ENCODE measurements at regions not wholly inside any gene's neighbourhood (a gene's known extent, or its start where the extent isn't known, plus 50 kb on each side); places are given as distances from the start of the nearest gene placed in this dataset.

DNA sequence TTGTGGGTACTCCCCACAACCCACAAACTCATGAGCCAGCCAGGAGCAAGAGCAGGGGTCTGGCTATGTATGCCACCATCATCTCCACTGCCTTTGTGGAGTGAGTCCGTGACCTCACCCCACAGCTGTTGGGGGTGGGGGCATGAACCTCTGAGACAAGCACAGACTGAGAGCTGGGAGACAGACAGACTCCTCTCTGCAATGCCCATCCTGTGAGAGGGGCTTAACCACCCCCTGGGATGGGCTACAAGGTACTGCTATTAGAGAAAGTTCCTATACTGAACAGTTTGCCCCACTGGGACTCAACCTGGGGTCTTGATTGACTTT lies 84.5 kb downstream of the PITPNM2 start:
- Histone ChIP-seq H3K4me3 (replicated peaks; ENCODE audit: low read depth, low read length) (no peak overlapping the region), H3K27me3 (replicated peaks; ENCODE audit: control insufficient read depth, insufficient read depth, low read length) (no peaks in the 10 kb centered on the region), H3K36me3 (ENCODE audit: control insufficient read depth, insufficient read depth, low read length) (no peaks in the 10 kb centered on the region)
- TF ChIP-seq, protein P1, sequence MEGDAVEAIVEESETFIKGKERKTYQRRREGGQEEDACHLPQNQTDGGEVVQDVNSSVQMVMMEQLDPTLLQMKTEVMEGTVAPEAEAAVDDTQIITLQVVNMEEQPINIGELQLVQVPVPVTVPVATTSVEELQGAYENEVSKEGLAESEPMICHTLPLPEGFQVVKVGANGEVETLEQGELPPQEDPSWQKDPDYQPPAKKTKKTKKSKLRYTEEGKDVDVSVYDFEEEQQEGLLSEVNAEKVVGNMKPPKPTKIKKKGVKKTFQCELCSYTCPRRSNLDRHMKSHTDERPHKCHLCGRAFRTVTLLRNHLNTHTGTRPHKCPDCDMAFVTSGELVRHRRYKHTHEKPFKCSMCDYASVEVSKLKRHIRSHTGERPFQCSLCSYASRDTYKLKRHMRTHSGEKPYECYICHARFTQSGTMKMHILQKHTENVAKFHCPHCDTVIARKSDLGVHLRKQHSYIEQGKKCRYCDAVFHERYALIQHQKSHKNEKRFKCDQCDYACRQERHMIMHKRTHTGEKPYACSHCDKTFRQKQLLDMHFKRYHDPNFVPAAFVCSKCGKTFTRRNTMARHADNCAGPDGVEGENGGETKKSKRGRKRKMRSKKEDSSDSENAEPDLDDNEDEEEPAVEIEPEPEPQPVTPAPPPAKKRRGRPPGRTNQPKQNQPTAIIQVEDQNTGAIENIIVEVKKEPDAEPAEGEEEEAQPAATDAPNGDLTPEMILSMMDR (IDR thresholded peaks at IDR 0.05; ENCODE audit: insufficient read depth, low read length, poor library complexity, severe bottlenecking): no peak
- DNase-seq (ENCODE audit: extremely low read depth, insufficient read length): no peak

DNA sequence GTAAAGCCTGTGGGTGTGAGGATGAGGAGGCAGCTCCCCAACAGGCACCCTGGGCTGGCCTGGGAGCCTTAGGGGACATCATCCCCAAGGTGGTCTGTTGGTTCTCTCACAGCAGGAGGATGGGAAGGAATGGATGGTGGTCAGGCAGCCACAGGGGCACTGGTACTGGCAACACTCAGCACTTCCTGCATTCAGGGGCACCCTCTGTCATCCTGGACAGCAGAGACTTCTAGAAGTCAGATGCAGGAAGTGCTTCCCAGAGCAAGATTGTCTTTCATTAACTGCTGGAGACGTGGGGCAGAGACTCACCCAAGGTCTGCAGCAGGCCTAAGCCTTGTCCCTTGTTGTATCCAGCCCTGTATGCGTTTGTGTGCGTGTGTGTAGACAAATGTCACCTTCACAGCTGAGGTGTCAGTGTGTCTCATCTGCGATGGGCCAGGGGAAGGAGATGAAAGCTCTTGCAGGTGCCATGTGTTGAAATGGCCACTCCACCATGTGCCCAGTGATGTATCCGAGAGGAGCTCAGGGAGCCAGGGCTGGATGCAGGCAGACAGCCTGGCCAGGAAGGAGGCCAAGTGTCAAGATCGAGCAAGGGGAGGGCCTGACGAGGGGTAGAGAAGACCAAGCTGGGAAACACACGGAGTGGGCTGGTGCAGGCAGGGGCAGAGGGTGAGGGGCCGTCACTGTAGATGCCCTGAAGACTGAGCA lies 85.1 kb downstream of the PITPNM2 start:
- no peak overlapping the region for H3K4me3 ChIP-seq (replicated peaks; ENCODE audit: low read depth, low read length)
- H3K27me3 ChIP-seq (replicated peaks; ENCODE audit: control insufficient read depth, insufficient read depth, low read length): no peaks in the 10 kb centered on the region
- DNase-seq (ENCODE audit: extremely low read depth, insufficient read length): no peak
- H3K36me3 ChIP-seq (ENCODE audit: control insufficient read depth, insufficient read depth, low read length): no peaks in the 10 kb centered on the region
- TF ChIP-seq, protein P1 (IDR thresholded peaks at IDR 0.05; ENCODE audit: insufficient read depth, low read length, poor library complexity, severe bottlenecking): no peak

DNA sequence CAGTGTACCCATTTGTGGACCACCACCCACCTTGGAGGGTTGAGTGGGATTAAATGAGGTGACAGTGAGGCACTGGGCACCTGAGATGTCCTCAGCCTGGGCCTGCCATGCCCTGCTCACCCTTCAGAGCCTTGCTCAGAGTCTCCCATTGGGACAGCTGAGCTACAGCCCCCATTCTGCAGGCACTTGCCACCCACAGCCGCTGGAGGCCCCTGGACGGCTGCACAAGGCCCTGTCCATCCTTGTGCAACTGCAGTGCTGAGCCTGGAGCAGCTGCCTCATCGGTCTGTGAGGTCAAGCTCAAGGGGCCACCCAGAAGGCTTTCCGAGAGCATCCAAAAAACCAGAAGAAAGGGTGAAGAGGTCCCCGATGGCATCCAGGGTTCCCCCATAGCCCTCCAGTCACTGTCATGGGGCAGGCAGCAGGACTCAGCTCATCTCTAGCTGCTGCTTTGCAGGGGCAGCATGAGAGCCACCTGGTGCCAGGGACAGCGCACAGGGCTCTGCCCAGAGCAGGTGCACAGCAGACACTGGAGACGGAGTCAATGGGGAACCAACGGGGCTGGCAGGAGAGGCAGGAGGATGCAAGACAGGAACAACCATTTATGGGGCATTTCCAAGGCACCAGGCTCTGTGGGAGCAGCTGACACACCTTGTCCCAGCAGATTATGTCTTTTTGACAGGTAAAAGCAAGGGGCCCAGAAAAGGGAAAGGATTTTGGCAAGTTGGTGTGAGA lies 84.6 kb downstream of the ARL6IP4 start:
- no peaks in the 10 kb centered on the region for H3K36me3 ChIP-seq (ENCODE audit: control insufficient read depth, insufficient read depth, low read length)
- H3K27me3 ChIP-seq (replicated peaks; ENCODE audit: control insufficient read depth, insufficient read depth, low read length): no peaks in the 10 kb centered on the region
- TF ChIP-seq, protein P1 (IDR thresholded peaks at IDR 0.05; ENCODE audit: insufficient read depth, low read length, poor library complexity, severe bottlenecking): no peak
- H3K4me3 ChIP-seq (replicated peaks; ENCODE audit: low read depth, low read length): no peak overlapping the region
- no peak for DNase-seq (ENCODE audit: extremely low read depth, insufficient read length)

DNA sequence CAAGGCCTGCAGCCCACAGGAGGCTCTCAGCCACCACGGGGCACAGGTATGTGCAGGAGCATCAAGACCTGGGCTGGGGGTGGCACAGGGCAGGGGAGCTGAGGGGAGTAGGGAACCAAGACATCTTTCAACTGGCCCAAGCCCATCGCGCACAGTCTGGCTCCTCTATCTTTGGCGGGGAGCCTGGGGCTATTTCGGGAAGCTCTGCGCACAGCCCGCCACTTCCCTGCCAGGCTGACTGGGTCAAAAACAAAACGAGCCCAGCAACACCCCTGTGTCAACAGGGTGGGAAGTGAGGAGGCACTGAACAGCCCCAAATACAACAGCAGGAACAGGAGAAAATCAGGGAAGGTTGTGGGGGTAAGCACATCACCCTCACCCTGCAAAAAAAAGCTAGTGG lies 83.9 kb downstream of the ARL6IP4 start:
- H3K4me3 ChIP-seq (replicated peaks; ENCODE audit: low read depth, low read length): no peak overlapping the region
- TF ChIP-seq, protein P1 (IDR thresholded peaks at IDR 0.05; ENCODE audit: insufficient read depth, low read length, poor library complexity, severe bottlenecking): no peak
- no peaks in the 10 kb centered on the region for H3K36me3 ChIP-seq (ENCODE audit: control insufficient read depth, insufficient read depth, low read length)
- DNase-seq (ENCODE audit: extremely low read depth, insufficient read length): no peak
- H3K27me3 ChIP-seq (replicated peaks; ENCODE audit: control insufficient read depth, insufficient read depth, low read length): no peaks in the 10 kb centered on the region

DNA sequence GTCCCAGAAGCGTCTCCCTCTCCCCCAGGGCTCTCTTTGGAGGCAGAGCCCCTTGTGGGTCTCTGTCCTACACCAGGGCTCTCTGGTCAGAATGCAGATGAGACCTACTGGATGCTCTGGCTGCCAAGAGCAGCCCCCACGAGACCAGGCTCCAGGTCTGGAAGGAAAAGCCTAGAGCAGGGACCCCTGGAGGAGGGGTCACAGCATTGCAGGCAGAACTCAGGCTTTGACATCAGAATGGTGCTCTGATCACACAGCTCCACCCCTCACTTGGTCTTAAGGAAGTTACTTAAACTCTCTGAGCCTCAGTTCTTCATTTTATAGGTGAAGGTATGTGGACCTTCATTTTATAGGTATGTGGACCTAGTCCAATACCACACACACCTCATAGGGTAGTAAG lies 83.1 kb downstream of the ARL6IP4 start:
- H3K27me3 ChIP-seq (replicated peaks; ENCODE audit: control insufficient read depth, insufficient read depth, low read length): no peaks in the 10 kb centered on the region
- H3K36me3 ChIP-seq (ENCODE audit: control insufficient read depth, insufficient read depth, low read length): no peaks in the 10 kb centered on the region
- no peak overlapping the region for H3K4me3 ChIP-seq (replicated peaks; ENCODE audit: low read depth, low read length)
- TF ChIP-seq, protein P1 (IDR thresholded peaks at IDR 0.05; ENCODE audit: insufficient read depth, low read length, poor library complexity, severe bottlenecking): peak; percentile 30
- no peak for DNase-seq (ENCODE audit: extremely low read depth, insufficient read length)
